MM.1S (cell line): ENCODE measurements at regions not wholly inside any gene's neighbourhood (a gene's known extent, or its start where the extent isn't known, plus 50 kb on each side); places are given as distances from the start of the nearest gene placed in this dataset.

Experiments used
- EZH2 ChIP-seq: fragments of 300-600 bp; sonication (generic); optimal IDR thresholded peaks from 2 replicates; pipeline ENCODE3; 2017; ENCODE audit warnings: low read depth, mild to moderate bottlenecking, antibody characterized with exemption, low read length, mixed read lengths
- EZH2phosphoT487 ChIP-seq: fragments of 300-600 bp; sonication (generic); IDR thresholded peaks from 2 replicates; pipeline ENCODE4 v1.6.1; 2018; ENCODE audit warnings: antibody characterized with exemption, low read length
- TF ChIP-seq, protein P1 (sequence below): fragments of 300-600 bp; sonication (generic); IDR thresholded peaks from 2 replicates; pipeline ENCODE4 v1.5.1; 2016; ENCODE audit warnings: antibody characterized with exemption, low read length, mixed read lengths

DNA sequence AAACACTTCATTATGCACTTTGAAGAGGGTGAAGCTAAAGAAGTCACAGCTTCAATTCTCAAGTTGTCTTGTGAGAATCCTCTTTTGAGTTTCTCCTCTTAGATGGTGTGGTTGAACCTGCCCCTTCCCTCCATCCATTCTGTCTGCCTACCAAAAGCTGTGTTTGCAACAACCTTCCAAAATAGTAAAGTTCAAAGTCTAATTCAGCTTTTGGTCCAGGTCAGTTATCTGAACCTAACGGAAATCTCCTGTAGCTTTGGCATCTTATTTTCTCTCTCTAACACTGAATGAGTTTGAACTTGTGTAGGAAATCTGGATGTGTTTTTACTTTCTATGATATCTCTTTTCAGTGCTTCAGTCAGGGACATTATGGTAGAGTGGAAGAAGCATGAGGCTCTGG, 201.7 kb upstream of the AR start:
- TF ChIP-seq EZH2 = no peak
- TF ChIP-seq, protein P1, sequence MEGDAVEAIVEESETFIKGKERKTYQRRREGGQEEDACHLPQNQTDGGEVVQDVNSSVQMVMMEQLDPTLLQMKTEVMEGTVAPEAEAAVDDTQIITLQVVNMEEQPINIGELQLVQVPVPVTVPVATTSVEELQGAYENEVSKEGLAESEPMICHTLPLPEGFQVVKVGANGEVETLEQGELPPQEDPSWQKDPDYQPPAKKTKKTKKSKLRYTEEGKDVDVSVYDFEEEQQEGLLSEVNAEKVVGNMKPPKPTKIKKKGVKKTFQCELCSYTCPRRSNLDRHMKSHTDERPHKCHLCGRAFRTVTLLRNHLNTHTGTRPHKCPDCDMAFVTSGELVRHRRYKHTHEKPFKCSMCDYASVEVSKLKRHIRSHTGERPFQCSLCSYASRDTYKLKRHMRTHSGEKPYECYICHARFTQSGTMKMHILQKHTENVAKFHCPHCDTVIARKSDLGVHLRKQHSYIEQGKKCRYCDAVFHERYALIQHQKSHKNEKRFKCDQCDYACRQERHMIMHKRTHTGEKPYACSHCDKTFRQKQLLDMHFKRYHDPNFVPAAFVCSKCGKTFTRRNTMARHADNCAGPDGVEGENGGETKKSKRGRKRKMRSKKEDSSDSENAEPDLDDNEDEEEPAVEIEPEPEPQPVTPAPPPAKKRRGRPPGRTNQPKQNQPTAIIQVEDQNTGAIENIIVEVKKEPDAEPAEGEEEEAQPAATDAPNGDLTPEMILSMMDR = no peak
- TF ChIP-seq EZH2phosphoT487 = no peak
